Stimulated activated naive B cell treated with anti-CD40 and anti-IgM and Interleukin-4, amounts not matched to agents 10 μg/mL and 1 μg/mL and 100 μg/mL, for 72 hours (primary cell): ENCODE measurements at regions not wholly inside any gene's neighbourhood (a gene's known extent, or its start where the extent isn't known, plus 50 kb on each side); places are given as distances from the start of the nearest gene placed in this dataset.

ENCODE experiments used
- ATAC-seq, 2 donors: fragments of 150-1000 bp; cut with Tn5 transposase; replicated peaks; 2 replicates each; pipeline ENCODE4 v1.10.0; 2021; ENCODE audit warnings: moderate library complexity in 1 of 2
- DNase-seq: peaks from one replicate; pipeline ENCODE4 v3.0.0; 2021
- H3K27ac Mint-ChIP-seq: one replicate; pipeline ENCODE4 v1.8.0; 2022; ENCODE audit warnings: mild to moderate bottlenecking, mixed read lengths
- H3K27me3 Mint-ChIP-seq, 2 donors: one replicate each; pipeline ENCODE4 v1.8.0; 2022; ENCODE audit warnings: mixed read lengths in 2 of 2
- H3K36me3 Mint-ChIP-seq, 2 donors: one replicate each; pipeline ENCODE4 v1.8.0; 2022; ENCODE audit warnings: mixed read lengths in 2 of 2, mild to moderate bottlenecking in 1 of 2
- H3K4me1 Mint-ChIP-seq, 2 donors: one replicate each; pipeline ENCODE4 v1.8.0; 2022; ENCODE audit warnings: mixed read lengths in 2 of 2, mild to moderate bottlenecking in 1 of 2
- H3K4me3 Mint-ChIP-seq, 2 donors: one replicate each; pipeline ENCODE4 v1.8.0; 2022; ENCODE audit warnings: mild to moderate bottlenecking in 2 of 2, mixed read lengths in 2 of 2, moderate library complexity in 1 of 2
- H3K9me3 Mint-ChIP-seq, 2 donors: one replicate each; pipeline ENCODE4 v1.8.0; 2022; ENCODE audit warnings: mixed read lengths in 2 of 2, mild to moderate bottlenecking in 1 of 2

DNA sequence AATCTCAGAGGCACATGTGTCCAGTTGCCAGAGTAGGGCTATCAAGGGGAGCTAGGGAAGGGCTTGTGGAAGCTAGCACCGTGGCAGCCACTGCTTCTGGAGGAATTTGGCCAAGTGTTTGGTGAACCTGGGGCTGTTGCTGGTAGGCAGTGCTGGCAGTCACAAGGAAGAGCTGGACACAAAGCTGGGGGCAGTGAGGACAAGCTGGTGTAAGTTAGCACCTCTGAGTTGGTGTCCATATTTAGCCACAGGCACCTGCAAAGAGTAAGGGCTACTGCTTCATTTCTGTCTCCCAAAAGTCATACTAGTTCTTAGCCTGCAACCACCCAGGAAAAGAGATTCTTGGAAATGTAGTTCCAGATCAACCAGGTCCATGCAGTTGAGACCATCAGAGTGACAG is 359.4 kb downstream of the CSNK1G3 start:
- no peak overlapping the region for H3K27ac Mint-ChIP-seq
- ATAC-seq: no peak

DNA sequence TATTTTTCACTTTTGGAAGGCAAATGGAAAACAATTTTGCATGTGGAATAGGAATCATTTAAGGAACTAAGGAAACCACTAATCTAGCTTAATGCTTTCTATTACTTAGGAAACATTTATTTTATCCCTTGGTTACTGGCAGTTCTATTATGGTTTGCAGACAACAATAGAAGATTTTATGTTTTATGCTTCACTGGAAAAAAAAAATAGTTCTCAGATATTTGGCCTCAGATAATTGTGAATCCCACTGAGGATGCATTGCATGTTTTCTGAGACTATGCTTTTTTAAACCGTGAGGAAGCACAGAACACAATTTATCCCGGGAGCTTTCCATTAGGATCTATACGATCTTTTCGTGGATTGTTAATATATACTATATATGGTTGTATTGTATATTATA is 356.9 kb downstream of the CSNK1G3 start:
- Mint-ChIP-seq H3K27me3 (peaks cover 0 to 4% of the 10 kb centered on the region in 2 donors), H3K4me1 (no peaks in the 10 kb centered on the region), H3K27ac (no peak overlapping the region), H3K9me3 (no peaks in the 10 kb centered on the region), H3K4me3 (no peak overlapping the region), H3K36me3 (no peaks in the 10 kb centered on the region)
- no peak for DNase-seq
- no peak for ATAC-seq

More for the DNA sequence above, 359.4 kb downstream of the CSNK1G3 start:
- Mint-ChIP-seq H3K36me3 (no peaks in the 10 kb centered on the region), H3K4me1 (peaks cover 3 to 12% of the 10 kb centered on the region in 2 donors), H3K27me3 (peaks cover 0 to 4% of the 10 kb centered on the region in 2 donors), H3K9me3 (no peaks in the 10 kb centered on the region), H3K4me3 (no peak overlapping the region)
- DNase-seq: no peak

DNA sequence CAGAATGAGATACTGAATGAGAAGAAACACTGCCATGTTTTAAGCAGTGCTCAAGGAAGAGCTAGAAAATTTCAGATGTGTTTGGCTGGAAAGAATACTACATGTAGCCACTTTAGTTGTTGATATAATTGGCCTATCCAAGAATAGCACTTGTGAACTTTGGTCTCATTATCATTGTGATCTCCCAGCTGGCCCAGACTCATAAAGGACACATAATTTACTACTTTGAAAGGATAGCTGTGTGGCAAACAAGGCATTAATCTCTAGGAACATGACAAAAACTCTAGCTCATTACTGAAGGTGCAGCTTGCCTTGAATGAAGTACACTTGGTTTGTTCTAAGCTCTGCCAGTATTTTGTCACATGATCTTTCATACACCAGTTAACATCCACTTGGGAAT is 356.3 kb downstream of the CSNK1G3 start:
- Mint-ChIP-seq H3K4me1 (no peaks in the 10 kb centered on the region), H3K27me3 (peaks cover 0 to 4% of the 10 kb centered on the region in 2 donors), H3K36me3 (no peaks in the 10 kb centered on the region)

DNA sequence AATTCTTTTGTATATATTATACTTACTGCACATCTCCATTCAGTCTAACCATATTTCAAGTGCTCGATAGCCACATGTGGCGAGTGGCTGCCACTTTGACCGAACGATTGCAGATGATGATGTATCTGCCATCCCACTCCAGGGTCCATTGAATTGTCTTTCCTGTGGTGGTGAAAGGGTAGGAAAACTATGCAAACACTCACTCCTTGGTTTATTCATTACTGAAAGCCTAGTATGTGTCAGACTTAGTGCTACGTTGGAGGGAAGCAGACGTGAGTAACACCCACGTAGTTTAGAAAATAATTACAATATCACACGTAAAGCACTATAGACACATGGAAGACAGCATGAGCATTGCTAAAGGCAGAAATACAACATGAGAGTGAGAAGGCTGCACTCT is 353.7 kb downstream of the CSNK1G3 start:
- Mint-ChIP-seq H3K4me1 (no peaks in the 10 kb centered on the region), H3K9me3 (no peaks in the 10 kb centered on the region), H3K27ac (no peak overlapping the region), H3K36me3 (no peaks in the 10 kb centered on the region), H3K27me3 (no peaks in the 10 kb centered on the region), H3K4me3 (no peak overlapping the region)
- DNase-seq (no peak), ATAC-seq (no peak)

More for the DNA sequence above, 356.3 kb downstream of the CSNK1G3 start:
- H3K9me3 Mint-ChIP-seq: no peaks in the 10 kb centered on the region
- H3K27ac Mint-ChIP-seq: no peak overlapping the region
- ATAC-seq: no peak
- no peak for DNase-seq
- no peak overlapping the region for H3K4me3 Mint-ChIP-seq

DNA sequence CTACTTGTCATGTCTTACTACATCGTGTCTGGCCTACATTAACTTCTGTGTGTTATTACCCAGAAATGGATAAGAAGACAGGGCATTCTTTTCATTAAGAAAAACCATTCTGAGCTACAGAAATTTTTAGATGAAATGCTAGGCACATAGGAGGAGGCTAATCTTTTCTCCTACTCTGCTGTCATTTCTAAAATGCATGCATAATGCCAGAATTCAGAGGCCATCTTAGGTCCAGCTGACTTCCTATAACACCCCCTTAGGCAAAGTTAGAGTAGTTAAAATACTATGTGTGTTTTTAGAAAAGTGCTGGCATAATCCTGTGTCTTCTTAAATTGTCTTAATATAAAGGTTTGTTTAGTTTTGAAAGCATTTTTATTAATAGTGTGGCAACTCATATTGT is 352.6 kb downstream of the CSNK1G3 start:
- no peaks in the 10 kb centered on the region for H3K9me3 Mint-ChIP-seq
- no peak for ATAC-seq

DNA sequence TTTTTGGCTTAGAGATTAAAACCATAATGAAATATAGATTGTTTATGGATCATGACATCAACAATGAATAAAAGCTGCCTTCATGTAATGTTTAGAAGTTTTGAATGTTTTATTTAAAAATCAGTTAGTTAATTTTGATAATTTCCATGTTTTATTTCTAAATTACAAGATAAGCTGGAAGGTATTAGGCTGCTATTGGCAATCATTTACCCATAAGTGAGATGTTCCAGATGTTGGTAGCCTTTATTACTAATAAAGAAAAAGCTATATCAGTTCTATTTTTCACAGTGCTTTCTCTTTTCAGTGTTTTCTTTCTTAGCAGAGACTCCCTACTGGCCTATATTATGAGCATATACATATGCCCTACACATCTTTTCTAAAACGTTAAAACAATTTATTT is 347.0 kb downstream of the CSNK1G3 start:
- no peak for DNase-seq
- no peak overlapping the region for H3K4me3 Mint-ChIP-seq
- H3K36me3 Mint-ChIP-seq: no peaks in the 10 kb centered on the region
- H3K9me3 Mint-ChIP-seq: no peaks in the 10 kb centered on the region
- no peaks in the 10 kb centered on the region for H3K4me1 Mint-ChIP-seq
- no peak for ATAC-seq
- no peaks in the 10 kb centered on the region for H3K27me3 Mint-ChIP-seq
- no peak overlapping the region for H3K27ac Mint-ChIP-seq

More for the DNA sequence above, 352.6 kb downstream of the CSNK1G3 start:
- Mint-ChIP-seq H3K27ac (no peak overlapping the region), H3K36me3 (no peaks in the 10 kb centered on the region), H3K4me3 (no peak overlapping the region), H3K27me3 (no peaks in the 10 kb centered on the region), H3K4me1 (no peaks in the 10 kb centered on the region)
- DNase-seq: no peak

DNA sequence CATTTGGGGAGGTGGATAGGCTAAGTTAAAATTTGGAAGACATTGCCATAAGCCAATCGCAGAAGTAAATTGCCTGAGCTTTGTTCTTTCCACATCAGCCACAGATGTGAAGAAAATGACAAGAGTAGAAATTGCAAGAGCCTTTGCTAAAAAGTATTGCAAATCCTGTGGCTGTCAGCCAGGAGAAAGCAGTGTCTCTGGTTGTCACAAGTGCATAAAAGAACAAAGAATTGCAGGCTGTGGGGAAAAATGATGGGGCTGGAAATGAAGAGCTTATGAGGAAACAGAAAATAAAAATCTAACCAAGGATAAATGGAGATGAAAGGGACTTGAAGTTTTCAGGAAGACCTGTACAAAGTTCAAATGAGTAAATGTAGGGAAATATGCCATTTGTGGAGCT is 344.8 kb downstream of the CSNK1G3 start:
- no peaks in the 10 kb centered on the region for H3K27me3 Mint-ChIP-seq
- no peak for DNase-seq
- ATAC-seq: no peak
- no peak overlapping the region for H3K27ac Mint-ChIP-seq
- no peaks in the 10 kb centered on the region for H3K4me1 Mint-ChIP-seq
- H3K9me3 Mint-ChIP-seq: no peaks in the 10 kb centered on the region
- H3K36me3 Mint-ChIP-seq: no peaks in the 10 kb centered on the region
- no peak overlapping the region for H3K4me3 Mint-ChIP-seq

DNA sequence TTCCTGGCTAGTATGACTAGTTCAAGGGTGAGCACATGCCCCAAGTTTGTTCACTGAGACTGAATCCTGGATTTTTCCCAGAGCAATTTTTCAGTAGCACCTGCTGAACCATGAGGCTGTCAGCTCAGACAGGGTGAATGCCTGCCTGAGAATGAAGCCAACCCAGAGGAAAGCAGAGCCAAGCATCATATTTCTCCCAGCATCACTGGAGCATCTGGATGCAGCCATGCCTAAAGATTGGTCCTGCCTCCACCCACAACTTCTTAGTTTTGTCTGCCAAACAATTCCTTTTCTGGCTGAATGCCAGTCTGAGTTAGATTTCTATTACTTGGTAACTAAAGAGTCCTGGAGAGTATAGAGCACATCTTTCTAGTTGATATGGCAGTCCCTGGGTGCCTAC is 343.6 kb downstream of the CSNK1G3 start:
- no peak for DNase-seq
- Mint-ChIP-seq H3K9me3 (peaks cover 0 to 2% of the 10 kb centered on the region in 2 donors), H3K4me3 (no peak overlapping the region), H3K4me1 (no peaks in the 10 kb centered on the region), H3K27ac (no peak overlapping the region), H3K27me3 (no peaks in the 10 kb centered on the region), H3K36me3 (peaks cover 0 to 4% of the 10 kb centered on the region in 2 donors)
- ATAC-seq: no peak

DNA sequence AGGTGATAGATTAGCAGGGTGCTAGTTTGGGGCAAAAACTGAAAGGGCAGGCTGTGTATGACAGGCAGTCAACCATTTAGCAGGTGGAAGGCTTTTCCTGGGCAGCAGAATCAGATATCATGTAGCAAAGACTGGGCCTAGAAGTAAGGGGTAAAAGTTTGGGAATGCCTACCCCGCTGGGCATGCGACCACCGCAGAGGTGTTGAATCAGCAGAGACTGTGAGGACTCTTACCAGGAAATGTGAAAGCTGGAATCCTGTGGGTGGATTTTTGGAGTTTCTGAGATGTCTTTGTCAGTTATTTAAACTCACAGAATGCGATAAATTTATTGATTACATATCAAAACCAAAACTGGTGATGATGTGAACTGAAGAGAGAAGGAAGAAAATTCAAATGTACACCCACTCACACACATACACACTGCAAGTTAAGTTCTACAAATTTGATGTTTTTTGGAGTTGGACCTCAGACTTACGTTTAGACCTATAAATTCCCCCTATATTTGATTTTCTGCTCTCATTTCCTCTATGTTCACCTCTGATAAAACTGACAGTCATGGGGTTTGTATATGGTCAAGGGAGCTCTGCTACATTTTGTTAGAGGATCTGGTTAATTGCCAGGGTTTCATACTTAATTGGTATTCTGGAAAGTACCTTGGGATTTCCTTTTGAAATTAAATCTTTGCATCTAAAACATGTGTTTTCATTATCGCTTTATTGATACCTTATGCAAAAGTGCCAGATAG is 333.6 kb downstream of the CSNK1G3 start:
- Mint-ChIP-seq H3K27me3 (no peaks in the 10 kb centered on the region), H3K4me1 (peaks cover 12 to 18% of the 10 kb centered on the region in 2 donors), H3K27ac (peak overlapping the region; percentile 92), H3K9me3 (peaks cover 0 to 5% of the 10 kb centered on the region in 2 donors), H3K4me3 (peak overlapping the region in 1 of 2 donors; percentile 15), H3K36me3 (no peaks in the 10 kb centered on the region)
- no peak for DNase-seq
- ATAC-seq: peak; percentile 68 to 80

DNA sequence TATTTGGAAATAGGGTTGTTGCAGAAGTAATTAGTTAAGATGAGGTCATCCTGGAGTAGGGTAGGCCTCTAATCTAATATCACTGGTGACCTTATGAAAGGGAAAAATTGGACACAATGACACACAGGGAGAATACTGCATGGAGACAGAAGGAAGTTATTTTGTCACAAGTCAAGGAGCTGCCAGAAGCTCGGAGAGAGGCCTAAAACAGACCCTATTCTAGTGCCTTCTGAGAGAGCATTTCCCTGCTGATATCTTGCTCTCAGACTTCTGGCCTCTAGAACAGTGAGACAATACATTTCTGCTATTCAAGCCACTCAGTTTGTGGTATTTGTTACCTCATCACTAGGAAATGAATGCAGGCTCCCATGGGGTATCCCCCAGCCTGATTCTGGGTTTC is 332.9 kb downstream of the CSNK1G3 start:
- no peak for DNase-seq
- ATAC-seq: peak; percentile 57 to 72
- Mint-ChIP-seq H3K9me3 (peaks cover 0 to 5% of the 10 kb centered on the region in 2 donors), H3K36me3 (no peaks in the 10 kb centered on the region), H3K27ac (peak overlapping the region; percentile 92), H3K4me1 (peaks cover 12 to 18% of the 10 kb centered on the region in 2 donors), H3K27me3 (no peaks in the 10 kb centered on the region), H3K4me3 (peak overlapping the region in 1 of 2 donors; percentile 15)

DNA sequence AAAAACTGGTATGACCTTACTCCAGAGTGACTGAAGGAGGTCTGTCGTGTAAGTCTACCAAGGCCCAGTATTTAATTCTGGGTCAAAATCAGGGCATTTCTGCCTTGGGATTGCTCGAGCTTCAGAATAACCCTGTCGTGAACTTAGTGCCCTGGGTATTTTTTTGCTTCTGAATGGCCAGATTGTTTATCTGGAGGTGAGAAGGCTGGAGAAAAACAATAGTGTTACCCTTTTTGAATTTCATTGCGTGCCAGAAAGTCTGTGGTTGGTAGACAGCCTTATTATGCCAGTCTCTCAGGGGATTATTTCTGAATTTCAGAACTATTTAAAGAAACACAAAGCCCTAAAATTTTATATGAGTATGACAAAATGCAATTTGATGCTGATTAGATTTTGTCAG is 323.4 kb downstream of the CSNK1G3 start:
- Mint-ChIP-seq H3K4me1 (no peaks in the 10 kb centered on the region), H3K36me3 (no peaks in the 10 kb centered on the region), H3K27ac (no peak overlapping the region), H3K4me3 (no peak overlapping the region), H3K9me3 (peaks cover 4 to 9% of the 10 kb centered on the region in 2 donors), H3K27me3 (no peaks in the 10 kb centered on the region)
- no peak for DNase-seq
- no peak for ATAC-seq

DNA sequence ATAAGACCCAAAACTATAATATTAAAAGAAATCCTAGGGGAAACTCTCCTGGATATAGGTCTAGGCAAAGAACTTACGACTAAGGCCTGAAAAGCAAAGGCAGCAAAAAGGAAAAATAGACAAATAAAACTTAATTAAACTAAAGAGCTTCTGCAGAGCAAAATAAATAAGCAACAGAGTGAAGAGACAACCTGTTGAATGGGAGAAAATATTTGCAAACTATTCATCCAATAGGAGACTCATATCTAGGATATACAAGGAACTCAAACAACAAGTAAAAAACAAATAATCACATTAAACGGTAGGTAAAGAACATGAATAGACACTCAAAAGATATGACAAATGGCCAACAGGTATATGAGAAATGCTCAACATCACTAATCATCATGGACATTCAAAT is 318.6 kb downstream of the CSNK1G3 start:
- H3K36me3 Mint-ChIP-seq: no peaks in the 10 kb centered on the region
- no peaks in the 10 kb centered on the region for H3K27me3 Mint-ChIP-seq
- ATAC-seq (no peak), DNase-seq (no peak)
- H3K9me3 Mint-ChIP-seq: peaks cover 9 to 14% of the 10 kb centered on the region in 2 donors
- no peak overlapping the region for H3K4me3 Mint-ChIP-seq
- H3K4me1 Mint-ChIP-seq: no peaks in the 10 kb centered on the region
- no peak overlapping the region for H3K27ac Mint-ChIP-seq

DNA sequence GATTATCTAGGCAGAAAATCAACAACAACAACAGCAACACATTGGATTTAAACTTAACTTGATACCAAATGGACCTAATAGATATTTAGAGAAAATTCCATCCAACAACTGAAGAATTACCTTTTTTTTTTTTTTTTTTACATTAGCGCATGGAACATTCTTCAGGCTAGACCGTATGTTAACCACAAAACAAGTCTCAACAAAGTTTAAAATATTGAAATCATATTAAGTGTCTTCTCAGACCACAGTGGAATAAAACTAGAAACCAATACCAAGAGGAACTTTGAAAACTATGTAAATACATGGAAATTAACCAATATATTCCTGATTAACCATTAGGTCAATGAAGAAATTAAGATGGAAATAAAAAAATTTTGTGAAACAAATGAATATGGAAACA is 315.8 kb downstream of the CSNK1G3 start:
- Mint-ChIP-seq H3K4me3 (no peak overlapping the region), H3K27me3 (no peaks in the 10 kb centered on the region), H3K4me1 (no peaks in the 10 kb centered on the region), H3K36me3 (peaks cover 0 to 5% of the 10 kb centered on the region in 2 donors), H3K27ac (no peak overlapping the region), H3K9me3 (peaks cover 13 to 18% of the 10 kb centered on the region in 2 donors)
- DNase-seq (no peak), ATAC-seq (no peak)

DNA sequence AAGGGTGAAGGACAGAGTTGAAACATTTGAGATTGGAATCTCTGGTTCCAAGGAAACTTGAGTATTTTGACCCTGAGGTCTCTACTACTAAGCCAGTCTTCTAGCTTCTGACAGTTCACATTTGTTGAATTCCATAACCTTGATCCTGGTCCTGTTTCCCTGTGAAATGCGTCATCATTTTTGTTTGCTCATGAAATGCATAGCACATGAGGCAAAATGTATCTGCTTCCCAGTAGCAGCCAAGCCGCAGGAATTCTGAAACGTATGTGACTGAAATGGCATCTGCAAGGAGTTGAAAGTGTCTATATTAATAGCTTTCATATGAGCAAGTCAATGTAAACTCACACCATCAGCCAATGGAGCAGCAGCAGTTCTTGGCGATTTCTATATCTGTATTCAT is 307.9 kb downstream of the CSNK1G3 start:
- Mint-ChIP-seq H3K4me1 (peaks cover 3 to 9% of the 10 kb centered on the region in 2 donors), H3K36me3 (peaks cover 0 to 2% of the 10 kb centered on the region in 2 donors), H3K27me3 (no peaks in the 10 kb centered on the region), H3K4me3 (no peak overlapping the region), H3K9me3 (peaks cover 2% of the 10 kb centered on the region in 2 donors), H3K27ac (no peak overlapping the region)
- DNase-seq (no peak), ATAC-seq (no peak)

DNA sequence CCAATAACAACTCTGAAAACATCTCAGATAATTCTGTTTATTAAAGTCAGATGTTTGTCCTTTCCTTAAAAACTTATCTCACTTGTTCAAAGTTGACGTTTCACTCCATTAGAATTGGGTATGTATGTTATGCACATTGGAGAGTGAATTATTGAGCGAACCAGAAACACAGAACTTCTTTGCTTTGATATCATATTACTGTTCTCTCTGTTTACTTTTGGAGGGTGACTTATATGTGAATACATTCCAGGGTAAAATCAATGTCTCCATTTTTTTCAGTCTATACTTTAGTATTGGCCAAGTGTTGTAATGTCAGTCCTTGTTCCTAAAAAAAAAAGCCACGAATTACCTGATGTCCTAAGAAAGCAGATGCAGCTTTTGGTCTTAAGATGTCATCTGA is 307.4 kb downstream of the CSNK1G3 start:
- H3K4me3 Mint-ChIP-seq: no peak overlapping the region

More for the DNA sequence above, 307.4 kb downstream of the CSNK1G3 start:
- peaks cover 4 to 13% of the 10 kb centered on the region in 2 donors for H3K4me1 Mint-ChIP-seq
- ATAC-seq (no peak), DNase-seq (no peak)
- H3K27ac Mint-ChIP-seq: no peak overlapping the region
- no peaks in the 10 kb centered on the region for H3K9me3 Mint-ChIP-seq
- H3K27me3 Mint-ChIP-seq: no peaks in the 10 kb centered on the region
- no peaks in the 10 kb centered on the region for H3K36me3 Mint-ChIP-seq
